Muscle layer of colon (tissue), 2 donors: ENCODE measurements at regions not wholly inside any gene's neighbourhood (a gene's known extent, or its start where the extent isn't known, plus 50 kb on each side); places are given as distances from the start of the nearest gene placed in this dataset.

Experiments
- H3K27ac ChIP-seq: one replicate; pipeline ENCODE4 v1.7.0; 2013; ENCODE audit warnings: low read depth, mild to moderate bottlenecking, low read length, moderate library complexity
- H3K27me3 ChIP-seq, 2 donors: one replicate each; pipeline ENCODE4 v1.7.0; 2013; ENCODE audit warnings: low read length in 2 of 2, mild to moderate bottlenecking in 2 of 2; ENCODE audit not compliant: insufficient read depth in 2 of 2, control insufficient read depth in 1 of 2
- H3K36me3 ChIP-seq: one replicate; pipeline ENCODE4 v1.7.0; 2013; ENCODE audit warnings: mild to moderate bottlenecking, low read length; ENCODE audit not compliant: insufficient read depth
- H3K4me1 ChIP-seq: one replicate; pipeline ENCODE4 v1.7.0; 2013; ENCODE audit warnings: mild to moderate bottlenecking, low read length; ENCODE audit not compliant: insufficient read depth
- H3K4me3 ChIP-seq, 2 donors: one replicate each; pipeline ENCODE4 v1.7.0; 2013; ENCODE audit warnings: low read length in 2 of 2, low read depth in 1 of 2, mild to moderate bottlenecking in 1 of 2, moderate library complexity in 1 of 2
- H3K9ac ChIP-seq: one replicate; pipeline ENCODE4 v1.7.0; 2013; ENCODE audit warnings: low read length
- H3K9me3 ChIP-seq: one replicate; pipeline ENCODE4 v1.7.0; 2013; ENCODE audit warnings: mild to moderate bottlenecking, low read length
- donor health status: abdominal sarcoma.
- donor health status: Adenocarcinoma of cecum.

- Histone ChIP-seq H3K27me3 (no peaks in the 10 kb centered on the region), H3K9me3 (no peaks in the 10 kb centered on the region), H3K36me3 (no peaks in the 10 kb centered on the region), H3K27ac (no peak overlapping the region), H3K4me3 (no peak overlapping the region), H3K4me1 (no peaks in the 10 kb centered on the region), H3K9ac (no peak overlapping the region)
Measured at GRCh38 chr5:156189628-156190027, 137.3 kb upstream of the SGCD start.

DNA sequence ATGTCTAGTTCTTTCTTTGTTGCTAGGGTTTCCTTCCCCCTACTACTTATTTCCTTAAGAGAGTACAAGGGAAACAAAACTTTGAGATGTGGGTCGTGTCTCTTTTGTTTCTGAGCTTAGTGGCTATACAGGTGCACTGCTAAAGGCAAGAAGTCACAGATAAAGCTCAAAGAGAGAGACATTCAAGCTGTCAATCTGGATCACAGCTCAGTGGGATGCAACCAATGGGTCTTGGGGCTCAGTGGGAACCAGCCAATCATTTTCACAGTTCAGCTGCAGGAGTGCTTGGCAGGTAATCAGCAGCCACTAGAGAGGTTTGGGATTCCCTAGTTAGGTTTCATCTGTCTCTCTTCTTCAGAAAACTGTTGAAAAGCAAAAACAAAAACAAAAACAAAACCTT, 135.4 kb upstream of the SGCD start:
- H3K4me1 ChIP-seq = no peaks in the 10 kb centered on the region
- H3K27ac ChIP-seq = no peak overlapping the region
- no peaks in the 10 kb centered on the region for H3K27me3 ChIP-seq
- H3K9me3 ChIP-seq = no peaks in the 10 kb centered on the region
- H3K4me3 ChIP-seq = no peak overlapping the region
- H3K36me3 ChIP-seq = no peaks in the 10 kb centered on the region
- no peak overlapping the region for H3K9ac ChIP-seq

GRCh38 chr5:156197042-156197635, 129.8 kb upstream of the SGCD start:
- Histone ChIP-seq H3K27ac (no peak overlapping the region), H3K36me3 (no peaks in the 10 kb centered on the region), H3K9me3 (no peaks in the 10 kb centered on the region), H3K27me3 (no peaks in the 10 kb centered on the region), H3K9ac (no peak overlapping the region), H3K4me3 (no peak overlapping the region), H3K4me1 (no peaks in the 10 kb centered on the region)

- Histone ChIP-seq H3K9me3 (no peaks in the 10 kb centered on the region), H3K4me1 (no peaks in the 10 kb centered on the region), H3K9ac (no peak overlapping the region), H3K4me3 (no peak overlapping the region), H3K36me3 (no peaks in the 10 kb centered on the region), H3K27ac (no peak overlapping the region), H3K27me3 (no peaks in the 10 kb centered on the region)
Measured at GRCh38 chr5:156199045-156199444, 127.9 kb upstream of the SGCD start.

- Histone ChIP-seq H3K4me3 (no peak overlapping the region), H3K9me3 (no peaks in the 10 kb centered on the region), H3K27ac (no peak overlapping the region), H3K9ac (no peak overlapping the region), H3K36me3 (no peaks in the 10 kb centered on the region), H3K27me3 (no peaks in the 10 kb centered on the region), H3K4me1 (no peaks in the 10 kb centered on the region)
Measured at GRCh38 chr5:156200938-156201787, 125.8 kb upstream of the SGCD start.

DNA sequence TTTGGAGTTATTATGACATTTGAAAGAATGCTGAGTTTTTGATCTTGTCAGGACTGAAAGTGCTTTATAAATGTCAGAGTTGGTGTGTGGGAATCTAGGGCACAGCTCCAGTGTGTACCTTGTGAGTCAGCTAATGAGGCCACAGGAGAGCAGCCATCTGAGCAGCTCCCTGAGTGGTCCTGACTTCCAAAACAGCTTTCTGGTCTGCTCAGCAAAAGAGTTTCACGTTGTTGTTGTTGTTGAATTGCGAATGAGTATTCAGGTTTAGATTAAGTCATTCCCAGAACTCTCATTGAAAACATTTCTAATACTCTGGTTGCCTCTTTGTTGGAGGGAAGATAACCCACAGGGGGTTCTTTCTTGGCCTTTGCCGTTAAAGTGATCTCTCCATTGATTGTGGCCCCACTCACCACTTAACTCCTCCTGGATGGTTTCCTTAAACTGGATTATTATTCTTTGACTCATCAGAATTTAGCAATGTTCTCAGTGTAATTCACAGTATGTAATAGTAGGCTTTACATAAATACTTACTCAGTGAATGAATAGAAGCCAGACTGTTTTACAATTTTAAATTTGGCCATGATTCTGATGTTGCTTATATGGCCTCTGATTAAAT, 125.1 kb upstream of the SGCD start:
- Histone ChIP-seq H3K9ac (no peak overlapping the region), H3K9me3 (no peaks in the 10 kb centered on the region), H3K27me3 (no peaks in the 10 kb centered on the region), H3K4me1 (no peaks in the 10 kb centered on the region), H3K36me3 (no peaks in the 10 kb centered on the region), H3K4me3 (no peak overlapping the region), H3K27ac (no peak overlapping the region)

DNA sequence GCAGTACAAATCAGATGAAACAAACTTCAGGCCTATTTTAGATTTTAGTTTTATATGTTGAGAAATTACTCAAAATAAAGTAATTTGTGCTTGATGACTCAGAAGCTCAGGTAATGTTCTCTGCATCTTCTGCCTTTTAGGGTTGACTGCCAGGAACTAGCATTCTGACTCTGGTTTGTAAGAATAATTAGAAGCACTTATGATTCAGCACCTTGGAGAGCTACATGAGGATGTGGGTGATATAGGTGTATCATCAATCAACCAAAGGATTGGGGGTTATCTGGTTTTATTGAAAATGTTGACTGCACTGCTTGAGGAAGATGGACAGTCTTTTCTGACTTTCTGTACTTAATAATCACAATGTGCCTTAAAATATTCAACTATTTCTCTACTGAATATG, 118.7 kb upstream of the SGCD start:
- no peak overlapping the region for H3K27ac ChIP-seq
- H3K4me3 ChIP-seq = no peak overlapping the region
- no peaks in the 10 kb centered on the region for H3K9me3 ChIP-seq
- no peaks in the 10 kb centered on the region for H3K27me3 ChIP-seq
- H3K4me1 ChIP-seq = no peaks in the 10 kb centered on the region
- H3K36me3 ChIP-seq = no peaks in the 10 kb centered on the region
- no peak overlapping the region for H3K9ac ChIP-seq

- no peak overlapping the region for H3K9ac ChIP-seq
- H3K36me3 ChIP-seq = no peaks in the 10 kb centered on the region
- H3K9me3 ChIP-seq = no peaks in the 10 kb centered on the region
- no peak overlapping the region for H3K4me3 ChIP-seq
- H3K27me3 ChIP-seq = no peaks in the 10 kb centered on the region
- H3K27ac ChIP-seq = no peak overlapping the region
- H3K4me1 ChIP-seq = no peaks in the 10 kb centered on the region
Measured at GRCh38 chr5:156218367-156219158, 108.4 kb upstream of the SGCD start.

GRCh38 chr5:156219483-156220005, 107.4 kb upstream of the SGCD start:
- no peak overlapping the region for H3K27ac ChIP-seq
- no peaks in the 10 kb centered on the region for H3K4me1 ChIP-seq
- H3K36me3 ChIP-seq = no peaks in the 10 kb centered on the region
- H3K9ac ChIP-seq = no peak overlapping the region
- no peak overlapping the region for H3K4me3 ChIP-seq
- H3K27me3 ChIP-seq = no peaks in the 10 kb centered on the region
- no peaks in the 10 kb centered on the region for H3K9me3 ChIP-seq

DNA sequence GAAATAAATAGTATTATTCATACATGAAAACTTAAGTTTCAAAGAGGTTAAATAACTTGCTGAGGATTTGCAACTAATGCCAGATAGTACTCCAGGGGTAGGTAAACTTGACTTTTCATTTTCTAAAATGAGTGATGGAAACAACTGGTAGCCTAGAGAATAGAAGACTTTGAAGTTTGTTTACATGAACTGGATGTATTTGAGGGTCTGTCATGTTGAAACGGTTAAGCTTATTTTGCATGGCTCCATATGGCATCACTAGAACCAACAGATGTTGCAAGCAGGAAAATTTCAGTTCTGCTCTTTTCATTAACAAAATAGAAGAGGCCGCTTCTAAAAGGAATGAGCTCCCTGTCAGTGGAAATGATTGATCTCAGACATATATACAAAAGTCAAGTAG, 105.1 kb upstream of the SGCD start:
- H3K27me3 ChIP-seq = no peaks in the 10 kb centered on the region
- H3K9ac ChIP-seq = no peak overlapping the region
- no peaks in the 10 kb centered on the region for H3K36me3 ChIP-seq
- no peaks in the 10 kb centered on the region for H3K9me3 ChIP-seq
- no peak overlapping the region for H3K4me3 ChIP-seq
- no peak overlapping the region for H3K27ac ChIP-seq
- no peaks in the 10 kb centered on the region for H3K4me1 ChIP-seq

DNA sequence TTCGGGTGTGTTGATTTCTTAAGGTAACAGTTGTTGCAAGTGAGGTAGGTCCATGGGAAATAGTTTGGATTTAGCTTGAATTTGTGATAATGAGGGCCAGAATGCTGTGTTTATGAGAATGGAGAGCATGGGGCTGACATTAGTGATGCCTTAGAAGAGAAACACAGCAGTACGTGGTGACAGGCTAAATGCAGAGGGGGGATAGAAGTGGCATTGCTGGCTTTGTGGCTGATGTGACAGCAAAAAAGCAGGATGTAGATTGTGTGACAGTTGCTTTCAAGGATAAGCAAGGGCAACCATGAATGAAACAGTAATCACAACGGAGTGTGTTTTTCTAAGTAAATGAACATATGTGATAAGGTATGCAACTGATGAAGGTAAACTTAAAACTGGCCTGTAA, 103.4 kb upstream of the SGCD start:
- no peak overlapping the region for H3K27ac ChIP-seq

More for the DNA sequence above, 103.4 kb upstream of the SGCD start:
- Histone ChIP-seq H3K36me3 (no peaks in the 10 kb centered on the region), H3K9ac (no peak overlapping the region), H3K27me3 (no peaks in the 10 kb centered on the region), H3K9me3 (no peaks in the 10 kb centered on the region), H3K4me3 (no peak overlapping the region), H3K4me1 (no peaks in the 10 kb centered on the region)
